Vagina (tissue), 2 donors: ENCODE measurements at regions not wholly inside any gene's neighbourhood (a gene's known extent, or its start where the extent isn't known, plus 50 kb on each side); places are given as distances from the start of the nearest gene placed in this dataset.
A peak's percentile ranks its signal among the peaks of the same experiment; 100 is the strongest.

ENCODE experiments used
- DNase-seq, 2 donors: peaks; one replicate each; pipeline ENCODE4 v3.0.0-alpha.2; 2017; ENCODE audit errors: extremely low spot score in 2 of 2
- H3K27ac ChIP-seq: fragments of 200-600 bp; sonication (generic); one replicate; pipeline ENCODE4 v1.5.1; 2019
- H3K27me3 ChIP-seq: fragments of 200-600 bp; sonication (generic); one replicate; pipeline ENCODE4 v1.5.1; 2019
- H3K36me3 ChIP-seq, 2 donors: fragments of 200-600 bp; sonication (generic); one replicate each; pipeline ENCODE4 v1.5.1; 2017 to 2019
- H3K4me1 ChIP-seq: fragments of 200-600 bp; sonication (generic); one replicate; pipeline ENCODE4 v1.5.1; 2019
- H3K4me3 ChIP-seq, 2 donors: fragments of 200-600 bp; sonication (generic); 1 replicate in 1 of 2; 2 replicates in 1 of 2; pipeline ENCODE4 v1.5.1; 2016 to 2019
- H3K9me3 ChIP-seq: fragments of 200-600 bp; sonication (generic); one replicate; pipeline ENCODE4 v1.5.1; 2019
- CTCF ChIP-seq, 3 experiments: fragments of 450-650 bp in 2 of 3; fragments of 200-600 bp in 1 of 3; sonication (generic) in 1 of 3; IDR thresholded peaks; one replicate each; pipeline ENCODE4 v1.5.1; 2017 to 2019; ENCODE audit warnings: antibody characterized with exemption in 3 of 3, mild to moderate bottlenecking in 2 of 3, moderate library complexity in 2 of 3
- POLR2A ChIP-seq, 2 donors: fragments of 450-650 bp; IDR thresholded peaks; one replicate each; pipeline ENCODE4 v1.6.1; 2017; ENCODE audit warnings: antibody characterized with exemption in 2 of 2, mild to moderate bottlenecking in 2 of 2, moderate library complexity in 2 of 2
- POLR2AphosphoS5 ChIP-seq, 2 donors: sonication (generic); formaldehyde crosslinking; IDR thresholded peaks; one replicate each; pipeline ENCODE4 v1.9.0; 2017; ENCODE audit warnings: antibody characterized with exemption in 2 of 2, mild to moderate bottlenecking in 2 of 2, low read depth in 1 of 2; ENCODE audit not compliant: insufficient read depth in 1 of 2
- intact Hi-C: fragments of 100-400 bp; cut with DNase I; formaldehyde crosslinking; loops from one replicate; pipeline ENCODE4 v1.15.1; 2023

GRCh38 chr22:34880662-34881061 is 185.3 kb upstream of the ISX start:
- intact Hi-C loops = no loop called here
- Histone ChIP-seq H3K4me1 (peaks cover 6% of the 10 kb centered on the region), H3K9me3 (no peaks in the 10 kb centered on the region), H3K27ac (no peak overlapping the region), H3K36me3 (no peaks in the 10 kb centered on the region), H3K4me3 (no peak overlapping the region), H3K27me3 (no peaks in the 10 kb centered on the region)
- no peak for TF ChIP-seq POLR2AphosphoS5 (IDR thresholded peaks at IDR 0.05; ENCODE audit: insufficient read depth in 1 of 2, low read depth in 1 of 2)
- TF ChIP-seq POLR2A (IDR thresholded peaks at IDR 0.05) = no peak
- no peak for TF ChIP-seq CTCF (IDR thresholded peaks at IDR 0.05)
- no peak for DNase-seq

- H3K27ac ChIP-seq = no peak overlapping the region
- no peaks in the 10 kb centered on the region for H3K36me3 ChIP-seq
- TF ChIP-seq POLR2A (IDR thresholded peaks at IDR 0.05) (no peak), CTCF (IDR thresholded peaks at IDR 0.05) (no peak), POLR2AphosphoS5 (IDR thresholded peaks at IDR 0.05; ENCODE audit: insufficient read depth in 1 of 2, low read depth in 1 of 2) (no peak)
- DNase-seq = peak in 1 of 2 donors; percentile 69
- H3K27me3 ChIP-seq = no peaks in the 10 kb centered on the region
- H3K4me1 ChIP-seq = peaks cover 6% of the 10 kb centered on the region
- intact Hi-C loops = no loop called here
- H3K4me3 ChIP-seq = no peak overlapping the region
- no peaks in the 10 kb centered on the region for H3K9me3 ChIP-seq
These were observed 184.5 kb upstream of the ISX start for GRCh38 chr22:34881453-34881852.

GRCh38 chr22:34885852-34886251 is 180.1 kb upstream of the ISX start:
- H3K4me3 ChIP-seq = no peak overlapping the region
- no peak for TF ChIP-seq CTCF (IDR thresholded peaks at IDR 0.05)
- TF ChIP-seq POLR2A (IDR thresholded peaks at IDR 0.05) = no peak
- no peak for TF ChIP-seq POLR2AphosphoS5 (IDR thresholded peaks at IDR 0.05; ENCODE audit: insufficient read depth in 1 of 2, low read depth in 1 of 2)
- peaks cover 6% of the 10 kb centered on the region for H3K4me1 ChIP-seq
- DNase-seq = peak in 1 of 2 donors; percentile 80
- intact Hi-C loops = no loop called here
- H3K27me3 ChIP-seq = no peaks in the 10 kb centered on the region
- H3K27ac ChIP-seq = no peak overlapping the region
- no peaks in the 10 kb centered on the region for H3K9me3 ChIP-seq
- H3K36me3 ChIP-seq = no peaks in the 10 kb centered on the region

- DNase-seq = no peak
- intact Hi-C loops = no loop called here
- H3K9me3 ChIP-seq = no peaks in the 10 kb centered on the region
- TF ChIP-seq POLR2A (IDR thresholded peaks at IDR 0.05) = no peak
- no peak for TF ChIP-seq POLR2AphosphoS5 (IDR thresholded peaks at IDR 0.05; ENCODE audit: insufficient read depth in 1 of 2, low read depth in 1 of 2)
- no peak for TF ChIP-seq CTCF (IDR thresholded peaks at IDR 0.05)
- H3K4me3 ChIP-seq = no peak overlapping the region
- no peaks in the 10 kb centered on the region for H3K27me3 ChIP-seq
- H3K36me3 ChIP-seq = no peaks in the 10 kb centered on the region
- peaks cover 3% of the 10 kb centered on the region for H3K4me1 ChIP-seq
- no peak overlapping the region for H3K27ac ChIP-seq
These were observed 179.6 kb upstream of the ISX start for GRCh38 chr22:34886391-34886790.

- TF ChIP-seq POLR2AphosphoS5 (IDR thresholded peaks at IDR 0.05; ENCODE audit: insufficient read depth in 1 of 2, low read depth in 1 of 2) = peak in 1 of 2 donors; percentile 37
- TF ChIP-seq CTCF (IDR thresholded peaks at IDR 0.05) = no peak
- Histone ChIP-seq H3K9me3 (no peaks in the 10 kb centered on the region), H3K27me3 (no peaks in the 10 kb centered on the region), H3K4me3 (no peak overlapping the region), H3K36me3 (no peaks in the 10 kb centered on the region), H3K4me1 (no peaks in the 10 kb centered on the region), H3K27ac (no peak overlapping the region)
- intact Hi-C loops = no loop called here
- no peak for DNase-seq
These were observed 179.1 kb upstream of the ISX start for GRCh38 chr22:34886812-34887211.
